ENCODE measurements at regions not wholly inside any gene's neighbourhood (a gene's known extent, or its start where the extent isn't known, plus 50 kb on each side); places are given as distances from the start of the nearest gene placed in this dataset.

GRCh38 chr14:58972233-58973017, 216.0 kb upstream of the DAAM1 start:
- 65 to 68% methylated on average over 7 of the region's 7 CpGs for WGBS, 2 donors
- H3K9me3 ChIP-seq (ENCODE audit: control insufficient read depth in 2 of 2, insufficient read depth in 1 of 2, low read depth in 1 of 2, low read length in 1 of 2): no peaks in the 10 kb centered on the region
- H3K27ac ChIP-seq (ENCODE audit: low read depth in 2 of 2, low read length in 1 of 2): no peak overlapping the region
- H3K36me3 ChIP-seq (ENCODE audit: control insufficient read depth in 2 of 2, insufficient read depth in 2 of 2, low read length in 1 of 2): no peaks in the 10 kb centered on the region
- H3K27me3 ChIP-seq (ENCODE audit: control insufficient read depth in 1 of 2, insufficient read depth in 2 of 2, low read length in 2 of 2): no peaks in the 10 kb centered on the region
- no peak overlapping the region for H3K4me3 ChIP-seq (ENCODE audit: low read depth in 1 of 2, low read length in 2 of 2)
- no peaks in the 10 kb centered on the region for H3K4me1 ChIP-seq (ENCODE audit: control insufficient read depth in 2 of 2, insufficient read depth in 2 of 2, low read length in 1 of 2)

GRCh38 chr14:58977366-58977765, 211.1 kb upstream of the DAAM1 start:
- H3K36me3 ChIP-seq (ENCODE audit: control insufficient read depth in 2 of 2, insufficient read depth in 2 of 2, low read length in 1 of 2): no peaks in the 10 kb centered on the region
- 83 to 92% methylated on average over 2 of the region's 2 CpGs for whole genome bisulfite sequencing, 2 donors
- no peak overlapping the region for H3K4me3 ChIP-seq (ENCODE audit: low read depth in 1 of 2, low read length in 2 of 2)
- no peak overlapping the region for H3K27ac ChIP-seq (ENCODE audit: low read depth in 2 of 2, low read length in 1 of 2)
- H3K27me3 ChIP-seq (ENCODE audit: control insufficient read depth in 1 of 2, insufficient read depth in 2 of 2, low read length in 2 of 2): no peaks in the 10 kb centered on the region
- no peaks in the 10 kb centered on the region for H3K9me3 ChIP-seq (ENCODE audit: control insufficient read depth in 2 of 2, insufficient read depth in 1 of 2, low read depth in 1 of 2, low read length in 1 of 2)
- H3K4me1 ChIP-seq (ENCODE audit: control insufficient read depth in 2 of 2, insufficient read depth in 2 of 2, low read length in 1 of 2): peaks cover 0 to 2% of the 10 kb centered on the region in 2 donors

GRCh38 chr14:58978343-58978742, 210.1 kb upstream of the DAAM1 start:
- no peak overlapping the region for H3K4me3 ChIP-seq (ENCODE audit: low read depth in 1 of 2, low read length in 2 of 2)
- H3K4me1 ChIP-seq (ENCODE audit: control insufficient read depth in 2 of 2, insufficient read depth in 2 of 2, low read length in 1 of 2): peaks cover 0 to 2% of the 10 kb centered on the region in 2 donors
- H3K27me3 ChIP-seq (ENCODE audit: control insufficient read depth in 1 of 2, insufficient read depth in 2 of 2, low read length in 2 of 2): no peaks in the 10 kb centered on the region
- 37 to 63% methylated on average over 4 of the region's 4 CpGs for WGBS, 2 donors
- H3K9me3 ChIP-seq (ENCODE audit: control insufficient read depth in 2 of 2, insufficient read depth in 1 of 2, low read depth in 1 of 2, low read length in 1 of 2): no peaks in the 10 kb centered on the region
- H3K36me3 ChIP-seq (ENCODE audit: control insufficient read depth in 2 of 2, insufficient read depth in 2 of 2, low read length in 1 of 2): no peaks in the 10 kb centered on the region
- no peak overlapping the region for H3K27ac ChIP-seq (ENCODE audit: low read depth in 2 of 2, low read length in 1 of 2)

- H3K9me3 ChIP-seq (ENCODE audit: control insufficient read depth in 2 of 2, insufficient read depth in 1 of 2, low read depth in 1 of 2, low read length in 1 of 2): no peaks in the 10 kb centered on the region
- H3K36me3 ChIP-seq (ENCODE audit: control insufficient read depth in 2 of 2, insufficient read depth in 2 of 2, low read length in 1 of 2): no peaks in the 10 kb centered on the region
- peaks cover 0 to 2% of the 10 kb centered on the region in 2 donors for H3K4me1 ChIP-seq (ENCODE audit: control insufficient read depth in 2 of 2, insufficient read depth in 2 of 2, low read length in 1 of 2)
- H3K27me3 ChIP-seq (ENCODE audit: control insufficient read depth in 1 of 2, insufficient read depth in 2 of 2, low read length in 2 of 2): no peaks in the 10 kb centered on the region
- H3K4me3 ChIP-seq (ENCODE audit: low read depth in 1 of 2, low read length in 2 of 2): no peak overlapping the region
- H3K27ac ChIP-seq (ENCODE audit: low read depth in 2 of 2, low read length in 1 of 2): no peak overlapping the region
- 67 to 74% methylated on average over 6 of the region's 6 CpGs for WGBS, 2 donors
Measured at GRCh38 chr14:58979325-58979724, 209.1 kb upstream of the DAAM1 start.

- WGBS, 2 donors: 95 to 98% methylated on average over 1 of the region's 1 CpG
- H3K4me3 ChIP-seq (ENCODE audit: low read depth in 1 of 2, low read length in 2 of 2): no peak overlapping the region
- H3K9me3 ChIP-seq (ENCODE audit: control insufficient read depth in 2 of 2, insufficient read depth in 1 of 2, low read depth in 1 of 2, low read length in 1 of 2): no peaks in the 10 kb centered on the region
- no peaks in the 10 kb centered on the region for H3K27me3 ChIP-seq (ENCODE audit: control insufficient read depth in 1 of 2, insufficient read depth in 2 of 2, low read length in 2 of 2)
- no peak overlapping the region for H3K27ac ChIP-seq (ENCODE audit: low read depth in 2 of 2, low read length in 1 of 2)
- H3K4me1 ChIP-seq (ENCODE audit: control insufficient read depth in 2 of 2, insufficient read depth in 2 of 2, low read length in 1 of 2): peaks cover 0 to 2% of the 10 kb centered on the region in 2 donors
- H3K36me3 ChIP-seq (ENCODE audit: control insufficient read depth in 2 of 2, insufficient read depth in 2 of 2, low read length in 1 of 2): no peaks in the 10 kb centered on the region
Measured at GRCh38 chr14:58981840-58982239, 206.6 kb upstream of the DAAM1 start.

- no peaks in the 10 kb centered on the region for H3K27me3 ChIP-seq (ENCODE audit: control insufficient read depth in 1 of 2, insufficient read depth in 2 of 2, low read length in 2 of 2)
- H3K4me1 ChIP-seq (ENCODE audit: control insufficient read depth in 2 of 2, insufficient read depth in 2 of 2, low read length in 1 of 2): no peaks in the 10 kb centered on the region
- H3K27ac ChIP-seq (ENCODE audit: low read depth in 2 of 2, low read length in 1 of 2): no peak overlapping the region
- whole genome bisulfite sequencing, 2 donors: 82 to 85% methylated on average over 4 of the region's 4 CpGs
- H3K4me3 ChIP-seq (ENCODE audit: low read depth in 1 of 2, low read length in 2 of 2): no peak overlapping the region
- no peaks in the 10 kb centered on the region for H3K36me3 ChIP-seq (ENCODE audit: control insufficient read depth in 2 of 2, insufficient read depth in 2 of 2, low read length in 1 of 2)
- H3K9me3 ChIP-seq (ENCODE audit: control insufficient read depth in 2 of 2, insufficient read depth in 1 of 2, low read depth in 1 of 2, low read length in 1 of 2): no peaks in the 10 kb centered on the region
Measured at GRCh38 chr14:58985786-58986185, 202.7 kb upstream of the DAAM1 start.

GRCh38 chr14:58987591-58987990, 200.9 kb upstream of the DAAM1 start:
- Histone ChIP-seq H3K27ac (ENCODE audit: low read depth in 2 of 2, low read length in 1 of 2) (no peak overlapping the region), H3K27me3 (ENCODE audit: control insufficient read depth in 1 of 2, insufficient read depth in 2 of 2, low read length in 2 of 2) (no peaks in the 10 kb centered on the region), H3K4me1 (ENCODE audit: control insufficient read depth in 2 of 2, insufficient read depth in 2 of 2, low read length in 1 of 2) (no peaks in the 10 kb centered on the region), H3K4me3 (ENCODE audit: low read depth in 1 of 2, low read length in 2 of 2) (no peak overlapping the region), H3K36me3 (ENCODE audit: control insufficient read depth in 2 of 2, insufficient read depth in 2 of 2, low read length in 1 of 2) (no peaks in the 10 kb centered on the region), H3K9me3 (ENCODE audit: control insufficient read depth in 2 of 2, insufficient read depth in 1 of 2, low read depth in 1 of 2, low read length in 1 of 2) (no peaks in the 10 kb centered on the region)
- 82 to 85% methylated on average over 3 of the region's 3 CpGs for WGBS, 2 donors

GRCh38 chr14:58992935-58993334, 195.5 kb upstream of the DAAM1 start:
- Histone ChIP-seq H3K4me3 (ENCODE audit: low read depth in 1 of 2, low read length in 2 of 2) (no peak overlapping the region), H3K4me1 (ENCODE audit: control insufficient read depth in 2 of 2, insufficient read depth in 2 of 2, low read length in 1 of 2) (no peaks in the 10 kb centered on the region), H3K36me3 (ENCODE audit: control insufficient read depth in 2 of 2, insufficient read depth in 2 of 2, low read length in 1 of 2) (no peaks in the 10 kb centered on the region), H3K27me3 (ENCODE audit: control insufficient read depth in 1 of 2, insufficient read depth in 2 of 2, low read length in 2 of 2) (no peaks in the 10 kb centered on the region), H3K27ac (ENCODE audit: low read depth in 2 of 2, low read length in 1 of 2) (no peak overlapping the region), H3K9me3 (ENCODE audit: control insufficient read depth in 2 of 2, insufficient read depth in 1 of 2, low read depth in 1 of 2, low read length in 1 of 2) (no peaks in the 10 kb centered on the region)
- 58 to 59% methylated on average over 1 of the region's 1 CpG for WGBS, 2 donors

- no peaks in the 10 kb centered on the region for H3K4me1 ChIP-seq (ENCODE audit: control insufficient read depth in 2 of 2, insufficient read depth in 2 of 2, low read length in 1 of 2)
- 10 to 57% methylated on average over 1 of the region's 1 CpG for WGBS, 2 donors
- H3K9me3 ChIP-seq (ENCODE audit: control insufficient read depth in 2 of 2, insufficient read depth in 1 of 2, low read depth in 1 of 2, low read length in 1 of 2): no peaks in the 10 kb centered on the region
- no peaks in the 10 kb centered on the region for H3K27me3 ChIP-seq (ENCODE audit: control insufficient read depth in 1 of 2, insufficient read depth in 2 of 2, low read length in 2 of 2)
- H3K36me3 ChIP-seq (ENCODE audit: control insufficient read depth in 2 of 2, insufficient read depth in 2 of 2, low read length in 1 of 2): no peaks in the 10 kb centered on the region
- no peak overlapping the region for H3K27ac ChIP-seq (ENCODE audit: low read depth in 2 of 2, low read length in 1 of 2)
- no peak overlapping the region for H3K4me3 ChIP-seq (ENCODE audit: low read depth in 1 of 2, low read length in 2 of 2)
Measured at GRCh38 chr14:58994130-58994529, 194.3 kb upstream of the DAAM1 start.

GRCh38 chr14:59004012-59004411, 184.5 kb upstream of the DAAM1 start:
- 89 to 92% methylated on average over 2 of the region's 2 CpGs for WGBS, 2 donors
- Histone ChIP-seq H3K9me3 (ENCODE audit: control insufficient read depth in 2 of 2, insufficient read depth in 1 of 2, low read depth in 1 of 2, low read length in 1 of 2) (no peaks in the 10 kb centered on the region), H3K27me3 (ENCODE audit: control insufficient read depth in 1 of 2, insufficient read depth in 2 of 2, low read length in 2 of 2) (no peaks in the 10 kb centered on the region), H3K4me1 (ENCODE audit: control insufficient read depth in 2 of 2, insufficient read depth in 2 of 2, low read length in 1 of 2) (no peaks in the 10 kb centered on the region), H3K4me3 (ENCODE audit: low read depth in 1 of 2, low read length in 2 of 2) (no peak overlapping the region), H3K27ac (ENCODE audit: low read depth in 2 of 2, low read length in 1 of 2) (no peak overlapping the region), H3K36me3 (ENCODE audit: control insufficient read depth in 2 of 2, insufficient read depth in 2 of 2, low read length in 1 of 2) (no peaks in the 10 kb centered on the region)

All from esophagus (tissue), 2 donors.